ENCODE measurements at regions not wholly inside any gene's neighbourhood (a gene's known extent, or its start where the extent isn't known, plus 50 kb on each side); places are given as distances from the start of the nearest gene placed in this dataset.

- no peak for TF ChIP-seq EP300 (IDR thresholded peaks at IDR 0.05)
- TF ChIP-seq CTCF (IDR thresholded peaks at IDR 0.05): no peak
- TF ChIP-seq POLR2A (IDR thresholded peaks at IDR 0.05): no peak
- TF ChIP-seq POLR2AphosphoS5 (IDR thresholded peaks at IDR 0.05): no peak
Measured at GRCh38 chr2:111537078-111537655, 346.8 kb downstream of the ANAPC1 start.

Measured in stomach (tissue), 4 donors.